NT2/D1 (cell line): ENCODE measurements at regions not wholly inside any gene's neighbourhood (a gene's known extent, or its start where the extent isn't known, plus 50 kb on each side); places are given as distances from the start of the nearest gene placed in this dataset.

Source experiments
- DNase-seq: peaks from one replicate; pipeline ENCODE4 v3.0.0-alpha.2; 2011; ENCODE audit warnings: low read depth, low spot score
- H3K27me3 ChIP-seq: 2 replicates; pipeline ENCODE4 v1.6.0; 2011; ENCODE audit warnings: mild to moderate bottlenecking; ENCODE audit not compliant: insufficient read length, insufficient read depth
- H3K36me3 ChIP-seq: 2 replicates; pipeline ENCODE4 v1.6.1; 2011; ENCODE audit warnings: mild to moderate bottlenecking, low read length, mixed read lengths; ENCODE audit not compliant: insufficient read depth, insufficient read length
- H3K4me1 ChIP-seq: 2 replicates; pipeline ENCODE4 v1.5.1; 2011; ENCODE audit not compliant: insufficient read depth, insufficient read length
- H3K4me3 ChIP-seq: 2 replicates; pipeline ENCODE4 v1.5.1; 2011; ENCODE audit warnings: low read depth; ENCODE audit not compliant: insufficient read length
- H3K9ac ChIP-seq: 2 replicates; pipeline ENCODE4 v1.6.0; 2011; ENCODE audit warnings: low read depth; ENCODE audit not compliant: insufficient read length
- H3K9me3 ChIP-seq: 2 replicates; pipeline ENCODE4 v1.5.1; 2011; ENCODE audit warnings: mild to moderate bottlenecking, low read length; ENCODE audit not compliant: insufficient read depth
- SUZ12 ChIP-seq: IDR thresholded peaks from 2 replicates; pipeline ENCODE4 v1.6.1; 2011; ENCODE audit not compliant: insufficient read length, insufficient read depth; ENCODE audit errors: extremely low read depth
- YY1 ChIP-seq: IDR thresholded peaks from 2 replicates; pipeline ENCODE4 v1.6.1; 2011; ENCODE audit not compliant: insufficient read length, insufficient read depth
- ZNF274 ChIP-seq: IDR thresholded peaks from 2 replicates; pipeline ENCODE4 v1.6.1; 2011; ENCODE audit warnings: mild to moderate bottlenecking, low read depth, low read length

GRCh38 chr10:23754179-23754578 lies 315.3 kb downstream of the OTUD1 start:
- H3K9me3 ChIP-seq, result no peaks in the 10 kb centered on the region
- no peaks in the 10 kb centered on the region for H3K27me3 ChIP-seq
- H3K36me3 ChIP-seq, result no peaks in the 10 kb centered on the region
- no peak overlapping the region for H3K4me3 ChIP-seq
- no peaks in the 10 kb centered on the region for H3K4me1 ChIP-seq
- no peak for DNase-seq
- H3K9ac ChIP-seq, result no peak overlapping the region
- TF ChIP-seq ZNF274, result no peak
- no peak for TF ChIP-seq SUZ12
- TF ChIP-seq YY1, result no peak

GRCh38 chr10:23754941-23755340 lies 316.1 kb downstream of the OTUD1 start:
- Histone ChIP-seq H3K36me3 (no peaks in the 10 kb centered on the region), H3K4me1 (no peaks in the 10 kb centered on the region), H3K9ac (no peak overlapping the region), H3K27me3 (no peaks in the 10 kb centered on the region), H3K4me3 (no peak overlapping the region), H3K9me3 (no peaks in the 10 kb centered on the region)
- no peak for DNase-seq
- no peak for TF ChIP-seq YY1
- no peak for TF ChIP-seq ZNF274
- TF ChIP-seq SUZ12, result no peak

- H3K4me3 ChIP-seq, result no peak overlapping the region
- H3K27me3 ChIP-seq, result no peaks in the 10 kb centered on the region
- TF ChIP-seq YY1, result no peak
- no peak for TF ChIP-seq SUZ12
- TF ChIP-seq ZNF274, result no peak
- no peaks in the 10 kb centered on the region for H3K9me3 ChIP-seq
- no peaks in the 10 kb centered on the region for H3K36me3 ChIP-seq
- no peaks in the 10 kb centered on the region for H3K4me1 ChIP-seq
- no peak for DNase-seq
- H3K9ac ChIP-seq, result no peak overlapping the region
Measured at GRCh38 chr10:23755556-23755955, 316.7 kb downstream of the OTUD1 start.

GRCh38 chr10:23768281-23768680 lies 329.4 kb downstream of the OTUD1 start:
- H3K27me3 ChIP-seq, result no peaks in the 10 kb centered on the region
- TF ChIP-seq YY1 (no peak), SUZ12 (no peak), ZNF274 (no peak)
- no peaks in the 10 kb centered on the region for H3K9me3 ChIP-seq
- no peak for DNase-seq
- H3K36me3 ChIP-seq, result no peaks in the 10 kb centered on the region
- H3K4me1 ChIP-seq, result no peaks in the 10 kb centered on the region
- H3K4me3 ChIP-seq, result no peak overlapping the region
- H3K9ac ChIP-seq, result no peak overlapping the region

- H3K27me3 ChIP-seq, result no peaks in the 10 kb centered on the region
- no peaks in the 10 kb centered on the region for H3K36me3 ChIP-seq
- DNase-seq, result no peak
- H3K4me3 ChIP-seq, result no peak overlapping the region
- H3K4me1 ChIP-seq, result no peaks in the 10 kb centered on the region
- no peak overlapping the region for H3K9ac ChIP-seq
- H3K9me3 ChIP-seq, result no peaks in the 10 kb centered on the region
- TF ChIP-seq SUZ12, result no peak
- TF ChIP-seq YY1, result no peak
- no peak for TF ChIP-seq ZNF274
Measured at GRCh38 chr10:23777153-23777552, 338.3 kb downstream of the OTUD1 start.

GRCh38 chr10:23779301-23779700 lies 340.4 kb downstream of the OTUD1 start:
- no peaks in the 10 kb centered on the region for H3K9me3 ChIP-seq
- no peak overlapping the region for H3K4me3 ChIP-seq
- no peaks in the 10 kb centered on the region for H3K4me1 ChIP-seq
- no peak for DNase-seq
- TF ChIP-seq SUZ12 (no peak), ZNF274 (no peak), YY1 (no peak)
- no peak overlapping the region for H3K9ac ChIP-seq
- H3K36me3 ChIP-seq, result no peaks in the 10 kb centered on the region
- H3K27me3 ChIP-seq, result no peaks in the 10 kb centered on the region

- TF ChIP-seq SUZ12 (no peak), YY1 (no peak), ZNF274 (no peak)
- no peak for DNase-seq
- H3K27me3 ChIP-seq, result no peaks in the 10 kb centered on the region
- no peak overlapping the region for H3K4me3 ChIP-seq
- H3K4me1 ChIP-seq, result no peaks in the 10 kb centered on the region
- H3K9me3 ChIP-seq, result no peaks in the 10 kb centered on the region
- H3K9ac ChIP-seq, result no peak overlapping the region
- H3K36me3 ChIP-seq, result no peaks in the 10 kb centered on the region
Measured at GRCh38 chr10:23780331-23780730, 341.5 kb downstream of the OTUD1 start.

GRCh38 chr10:23786594-23786993 lies 347.7 kb downstream of the OTUD1 start:
- Histone ChIP-seq H3K9me3 (no peaks in the 10 kb centered on the region), H3K4me1 (no peaks in the 10 kb centered on the region), H3K9ac (no peak overlapping the region), H3K27me3 (no peaks in the 10 kb centered on the region), H3K36me3 (no peaks in the 10 kb centered on the region), H3K4me3 (no peak overlapping the region)
- no peak for TF ChIP-seq YY1
- no peak for TF ChIP-seq SUZ12
- TF ChIP-seq ZNF274, result no peak
- no peak for DNase-seq
